ENCODE measurements at regions not wholly inside any gene's neighbourhood (a gene's known extent, or its start where the extent isn't known, plus 50 kb on each side); places are given as distances from the start of the nearest gene placed in this dataset.

- TF ChIP-seq CTCF (IDR thresholded peaks at IDR 0.05; ENCODE audit: low read length, missing control alignments): no peak
- no peak overlapping the region for H3K4me3 ChIP-seq (replicated peaks; ENCODE audit: low read depth, low read length)
- DNase-seq (ENCODE audit: low read depth): no peak
Observed at GRCh38 chr6:27061235-27061993, 186.1 kb upstream of the PRSS16 start.

- no peak for TF ChIP-seq CTCF (IDR thresholded peaks at IDR 0.05; ENCODE audit: low read length, missing control alignments)
- H3K4me3 ChIP-seq (replicated peaks; ENCODE audit: low read depth, low read length): no peak overlapping the region
- DNase-seq (ENCODE audit: low read depth): no peak
Observed at GRCh38 chr6:27062755-27063154, 184.7 kb upstream of the PRSS16 start.

GRCh38 chr6:27065183-27065582, 182.3 kb upstream of the PRSS16 start:
- no peak overlapping the region for H3K4me3 ChIP-seq (replicated peaks; ENCODE audit: low read depth, low read length)
- no peak for DNase-seq (ENCODE audit: low read depth)
- no peak for TF ChIP-seq CTCF (IDR thresholded peaks at IDR 0.05; ENCODE audit: low read length, missing control alignments)

- DNase-seq (ENCODE audit: low read depth): no peak
- TF ChIP-seq CTCF (IDR thresholded peaks at IDR 0.05; ENCODE audit: low read length, missing control alignments): no peak
- H3K4me3 ChIP-seq (replicated peaks; ENCODE audit: low read depth, low read length): no peak overlapping the region
Observed at GRCh38 chr6:27066381-27066780, 181.1 kb upstream of the PRSS16 start.

GRCh38 chr6:27066802-27067201, 180.7 kb upstream of the PRSS16 start:
- no peak overlapping the region for H3K4me3 ChIP-seq (replicated peaks; ENCODE audit: low read depth, low read length)
- no peak for TF ChIP-seq CTCF (IDR thresholded peaks at IDR 0.05; ENCODE audit: low read length, missing control alignments)
- DNase-seq (ENCODE audit: low read depth): no peak

GRCh38 chr6:27073441-27073840, 174.1 kb upstream of the PRSS16 start:
- no peak overlapping the region for H3K4me3 ChIP-seq (replicated peaks; ENCODE audit: low read depth, low read length)
- no peak for TF ChIP-seq CTCF (IDR thresholded peaks at IDR 0.05; ENCODE audit: low read length, missing control alignments)
- no peak for DNase-seq (ENCODE audit: low read depth)

- no peak for TF ChIP-seq CTCF (IDR thresholded peaks at IDR 0.05; ENCODE audit: low read length, missing control alignments)
- H3K4me3 ChIP-seq (replicated peaks; ENCODE audit: low read depth, low read length): no peak overlapping the region
- DNase-seq (ENCODE audit: low read depth): no peak
Observed at GRCh38 chr6:27076116-27076515, 171.4 kb upstream of the PRSS16 start.
